Stomach (tissue), 4 donors: ENCODE measurements at regions not wholly inside any gene's neighbourhood (a gene's known extent, or its start where the extent isn't known, plus 50 kb on each side); places are given as distances from the start of the nearest gene placed in this dataset.

Experiments
- CTCF ChIP-seq, 7 experiments: fragments of 450-650 bp in 4 of 7; fragments of 200-600 bp in 3 of 7; sonication (generic) in 3 of 7; IDR thresholded peaks; one replicate each; pipeline ENCODE4 v1.5.1; 2016 to 2019; ENCODE audit warnings: antibody characterized with exemption in 7 of 7, control low read depth in 2 of 7, mild to moderate bottlenecking in 1 of 7
- POLR2A ChIP-seq, 4 donors: fragments of 450-650 bp; IDR thresholded peaks; one replicate each; pipeline ENCODE4 v1.6.1; 2016; ENCODE audit warnings: antibody characterized with exemption in 4 of 4, control low read depth in 2 of 4, mild to moderate bottlenecking in 1 of 4, moderate library complexity in 1 of 4

- no peak for TF ChIP-seq POLR2A (IDR thresholded peaks at IDR 0.05)
- TF ChIP-seq CTCF (IDR thresholded peaks at IDR 0.05): no peak
Observed at GRCh38 chr18:29434650-29435049, 1257.7 kb upstream of the CDH2 start.
